GM19023 (cell line): ENCODE measurements at regions not wholly inside any gene's neighbourhood (a gene's known extent, or its start where the extent isn't known, plus 50 kb on each side); places are given as distances from the start of the nearest gene placed in this dataset.
"Not testable (repeated sequence)": the region's sequence is repeated elsewhere in the genome, so short reads cannot be mapped to it uniquely, and the experiment has no call there.

Experiments
- ATAC-seq: cut with Tn5 transposase; IDR thresholded peaks from one replicate; pipeline ENCODE4 v1.9.1; 2021; ENCODE audit warnings: mild to moderate bottlenecking, moderate library complexity; ENCODE audit not compliant: unreplicated experiment

DNA sequence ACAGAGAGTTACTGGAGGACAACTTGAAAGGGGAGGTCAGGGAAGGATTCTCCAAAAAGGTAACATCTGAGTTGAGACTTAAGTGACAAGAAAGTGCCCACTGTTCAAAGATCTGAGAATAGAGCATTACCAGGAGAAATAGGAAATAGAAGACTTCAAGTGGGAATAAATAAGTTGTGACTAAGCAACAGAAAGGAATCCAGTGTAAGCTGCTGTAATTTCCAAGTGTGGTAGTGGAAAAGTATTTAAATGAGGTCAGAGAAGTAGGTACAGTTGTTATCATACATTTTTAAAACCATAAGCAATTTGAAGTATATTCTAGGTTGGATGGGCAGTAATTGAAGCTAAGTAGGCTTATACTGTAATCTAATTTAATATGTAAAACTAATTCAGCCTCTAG lies 211.9 kb downstream of the FBXO8 start:
- no peak for ATAC-seq

DNA sequence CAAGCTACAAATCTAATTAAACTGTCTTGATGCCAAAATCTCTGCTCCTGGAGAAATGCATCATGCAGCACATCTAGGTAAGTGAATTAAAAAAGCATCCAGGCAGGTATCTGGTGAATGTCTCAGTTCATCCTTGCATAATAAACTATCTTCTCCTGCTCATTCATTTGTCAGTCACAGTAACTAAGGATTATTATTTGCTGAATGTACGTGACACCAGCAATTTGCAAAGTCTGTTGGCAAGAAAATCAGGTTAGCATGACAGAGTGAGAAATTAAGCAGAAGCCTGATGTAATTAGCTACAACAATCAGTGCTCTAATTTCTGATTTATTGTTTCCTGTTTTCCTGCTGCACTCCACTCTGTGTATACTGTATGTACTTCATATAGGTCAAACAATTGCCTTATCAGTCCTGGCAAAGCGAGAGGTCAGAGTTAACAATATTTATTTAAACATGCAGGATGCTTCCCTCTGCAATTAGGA lies 213.6 kb downstream of the FBXO8 start:
- no peak for ATAC-seq

DNA sequence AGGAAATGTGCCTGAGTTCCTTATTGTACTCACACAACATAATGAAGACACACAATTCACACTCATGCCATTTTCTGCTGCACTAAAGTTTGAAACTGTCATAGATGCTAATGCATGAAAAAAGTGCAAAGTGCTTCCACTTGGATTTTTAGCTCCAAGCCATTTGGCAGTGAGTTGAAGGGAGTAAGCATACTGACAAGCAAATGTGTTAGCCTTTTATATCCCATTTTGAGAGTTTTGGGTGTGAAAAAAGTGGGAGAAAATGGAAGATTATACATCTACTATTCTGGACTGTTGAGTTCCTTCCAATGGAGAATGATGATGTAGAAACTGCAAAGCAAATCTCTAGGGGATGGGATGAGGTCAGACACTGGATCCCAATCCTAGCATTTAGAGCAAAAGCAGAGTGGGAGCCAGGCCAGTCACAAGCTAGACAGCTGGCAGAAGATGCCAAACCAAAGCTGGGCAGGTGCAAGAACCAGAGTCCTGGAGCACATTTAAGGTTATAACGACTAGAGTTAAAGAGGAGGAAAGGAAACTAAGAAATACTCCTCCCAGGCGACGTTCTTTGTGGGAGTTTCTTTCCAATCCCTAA lies 216.8 kb downstream of the FBXO8 start:
- no peak for ATAC-seq

DNA sequence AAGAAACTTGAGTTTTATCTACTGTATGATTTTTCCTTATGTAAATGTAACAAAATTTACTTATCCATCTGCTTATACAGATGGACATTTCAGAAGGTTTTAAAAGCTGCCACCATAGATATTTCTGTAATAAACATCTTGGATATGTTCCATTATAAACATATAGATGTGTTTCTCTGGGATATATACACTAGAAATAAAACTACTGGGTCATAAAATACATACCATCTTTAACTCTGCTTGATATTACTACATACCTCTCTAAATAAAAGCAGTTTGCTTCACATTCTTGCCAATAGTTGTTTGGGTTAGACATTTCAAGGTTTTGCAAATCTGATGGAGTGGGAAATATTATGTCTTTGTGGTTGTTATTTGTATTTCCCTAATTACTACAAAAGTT lies 220.6 kb downstream of the FBXO8 start:
- ATAC-seq: no peak

DNA sequence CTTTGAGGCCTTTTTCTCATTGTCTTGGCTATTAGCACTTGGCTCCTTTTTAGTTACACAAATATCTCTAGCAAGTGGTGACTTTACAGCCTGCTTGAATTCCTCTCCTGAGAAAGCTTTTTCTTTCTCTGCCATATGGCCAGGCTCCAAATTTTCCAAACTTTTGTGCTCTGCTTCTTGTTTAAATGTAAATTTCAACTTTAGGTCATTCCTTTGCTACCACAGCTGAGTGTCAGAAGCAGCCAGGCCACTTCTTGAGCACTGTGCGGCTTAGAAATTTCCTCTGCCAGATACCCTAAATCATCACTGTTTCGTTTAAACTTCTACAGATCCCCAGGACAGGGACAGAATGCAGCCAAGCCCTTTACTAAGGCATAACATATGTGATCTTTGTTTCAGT lies 222.4 kb downstream of the FBXO8 start:
- no peak for ATAC-seq

DNA sequence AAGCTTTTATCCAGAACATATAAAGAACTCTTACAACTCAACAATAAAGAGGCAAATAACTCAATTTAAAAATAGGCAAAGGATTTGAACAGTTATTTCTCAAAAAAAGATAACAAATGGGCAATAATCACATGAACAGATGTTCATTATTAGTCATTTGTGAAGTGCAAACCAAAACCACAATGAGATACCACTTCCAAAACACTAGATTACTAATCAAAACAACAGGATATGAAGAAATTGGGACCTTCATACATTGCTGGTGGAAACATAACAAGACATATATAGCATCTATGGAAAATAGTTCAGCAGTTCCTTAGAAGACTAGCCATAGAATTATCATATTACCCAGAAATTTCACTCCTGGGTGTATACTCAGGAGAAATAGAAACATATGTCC lies 224.6 kb downstream of the FBXO8 start:
- no peak for ATAC-seq

DNA sequence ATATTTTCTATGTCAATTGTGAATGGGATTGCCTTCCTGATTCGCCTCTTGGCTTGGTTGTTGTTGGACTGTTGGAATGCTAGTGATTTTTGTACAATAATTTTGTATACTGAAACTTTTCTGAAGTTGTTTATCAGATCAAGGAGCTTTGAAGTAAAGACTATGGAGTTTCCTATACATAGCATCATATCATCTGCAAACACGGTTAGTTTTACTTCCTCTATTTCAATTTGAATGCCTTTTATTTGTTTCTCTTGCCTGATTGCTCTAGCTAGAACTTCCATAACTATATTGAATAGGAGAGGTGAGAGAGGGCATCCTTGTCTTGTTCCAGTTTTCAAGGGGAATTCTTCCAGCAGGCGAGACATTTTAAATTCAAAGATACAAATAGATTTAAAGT lies 226.5 kb downstream of the FBXO8 start:
- ATAC-seq: no peak

DNA sequence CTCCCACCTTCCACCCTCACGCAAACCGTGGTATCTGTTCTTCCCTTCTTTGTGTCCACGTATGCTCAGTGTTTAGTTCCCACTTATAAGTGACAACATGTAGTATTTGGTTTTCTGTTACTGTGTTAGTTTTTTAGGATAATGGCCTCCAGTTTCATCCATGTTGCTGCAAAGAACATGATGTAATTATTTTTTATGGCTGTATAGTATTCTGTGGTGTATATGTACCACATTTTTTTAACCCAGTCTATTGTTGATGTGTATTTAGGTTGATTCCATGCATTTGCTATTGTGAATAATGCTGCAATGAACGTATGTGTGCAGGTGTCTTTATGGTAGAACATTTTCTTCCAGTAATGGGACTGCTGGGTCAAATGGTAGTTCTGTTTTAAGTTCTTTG lies 228.1 kb downstream of the FBXO8 start:
- ATAC-seq: no peak

DNA sequence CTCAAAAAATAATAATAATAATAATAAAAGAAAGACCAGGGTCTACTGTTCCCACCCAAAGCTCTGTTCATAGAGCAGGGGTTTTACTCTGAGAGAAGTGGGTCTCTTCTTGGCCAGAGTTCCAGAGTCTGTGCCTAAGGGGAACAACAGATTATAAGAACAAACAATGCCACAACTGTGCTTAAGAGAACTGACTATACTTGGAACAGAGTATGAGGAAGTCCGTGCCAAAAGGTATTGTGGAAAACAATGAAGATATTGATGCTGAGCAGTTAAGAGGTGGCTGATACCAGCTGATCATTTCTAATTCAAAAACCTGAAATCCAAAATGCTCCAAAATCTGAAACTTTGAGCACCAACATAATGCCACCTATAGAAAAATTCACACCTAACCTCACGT lies 229.6 kb downstream of the FBXO8 start:
- ATAC-seq: no peak

DNA sequence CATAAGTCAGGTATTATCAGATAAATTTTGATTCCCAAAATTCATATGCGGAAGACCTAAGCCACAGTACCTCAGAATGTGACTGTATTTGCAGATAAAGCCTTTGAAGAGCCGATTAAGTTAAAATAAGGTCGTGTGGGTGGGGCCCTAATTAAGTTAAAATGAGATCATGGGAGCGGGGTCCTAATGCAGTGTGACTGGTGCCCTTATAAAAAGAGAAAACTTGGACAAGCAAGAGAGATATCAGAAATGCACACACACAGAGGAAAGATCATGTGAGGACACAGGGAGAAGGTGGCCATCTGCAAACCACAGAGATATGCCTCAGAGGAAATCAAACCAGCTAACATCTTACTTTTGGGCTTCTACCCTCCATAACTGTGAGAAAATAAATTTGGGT lies 236.1 kb downstream of the FBXO8 start:
- ATAC-seq: no peak

DNA sequence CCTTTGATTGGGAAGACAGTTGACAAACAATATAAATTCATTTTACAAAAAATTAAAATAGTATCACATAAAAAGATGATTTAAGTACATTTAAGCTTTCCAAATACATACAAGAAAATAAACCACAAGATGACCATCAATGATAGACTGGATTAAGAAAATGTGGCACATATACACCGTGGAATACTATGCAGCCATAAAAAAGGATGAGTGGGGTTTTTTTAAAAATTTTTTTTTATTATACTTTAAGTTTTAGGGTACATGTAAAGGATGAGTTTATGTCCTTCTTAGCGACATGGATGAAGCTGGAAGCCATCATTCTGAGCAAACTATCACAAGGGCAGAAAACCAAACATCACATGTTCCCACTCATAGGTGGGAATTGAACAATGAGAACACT lies 237.6 kb downstream of the FBXO8 start:
- ATAC-seq: not testable (repeated sequence)

DNA sequence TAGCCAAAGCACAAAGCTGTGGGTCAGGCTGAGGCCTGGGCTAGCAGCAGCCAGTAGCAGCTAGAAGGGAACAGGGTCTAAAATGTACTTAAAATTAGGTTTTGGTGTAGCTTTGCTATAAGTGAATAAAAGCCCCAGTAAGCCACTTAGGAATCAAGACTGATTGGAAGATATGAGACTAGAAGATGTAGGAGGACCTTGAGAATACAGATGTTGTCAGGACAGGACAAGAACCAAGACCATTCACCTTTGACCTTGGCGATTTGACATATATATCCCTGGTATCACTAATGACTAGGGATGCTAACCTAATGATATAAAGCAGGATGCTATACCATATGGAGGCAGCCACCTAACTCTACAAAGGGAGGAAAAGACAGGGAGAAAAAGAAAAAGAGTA lies 238.1 kb downstream of the FBXO8 start:
- ATAC-seq: no peak

DNA sequence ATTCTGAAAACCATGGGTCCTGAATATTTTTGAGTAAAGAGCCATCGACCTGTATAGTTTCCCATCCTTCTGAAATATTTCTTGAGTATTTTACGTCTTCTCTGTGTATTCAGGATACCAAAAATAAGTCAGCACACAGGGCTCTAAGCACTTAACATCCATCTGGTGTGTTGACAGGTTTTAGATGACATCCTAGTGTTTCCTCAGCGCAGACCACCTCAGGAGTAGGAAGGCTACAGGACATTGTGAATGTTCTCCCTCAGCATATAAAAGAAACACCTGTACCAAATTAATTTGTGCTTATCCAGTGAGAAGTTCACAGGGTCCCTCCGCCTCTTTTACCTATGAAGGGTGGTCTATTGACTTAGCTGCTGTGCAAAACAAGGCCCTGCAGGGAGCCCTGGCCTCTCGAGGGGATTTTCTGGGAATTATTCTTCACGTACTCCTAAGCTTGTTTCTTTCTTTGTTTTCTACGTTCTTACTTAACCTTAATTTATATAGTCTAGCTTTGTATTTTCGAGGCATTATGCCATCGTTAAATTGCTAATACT lies 241.8 kb downstream of the FBXO8 start:
- ATAC-seq: no peak

DNA sequence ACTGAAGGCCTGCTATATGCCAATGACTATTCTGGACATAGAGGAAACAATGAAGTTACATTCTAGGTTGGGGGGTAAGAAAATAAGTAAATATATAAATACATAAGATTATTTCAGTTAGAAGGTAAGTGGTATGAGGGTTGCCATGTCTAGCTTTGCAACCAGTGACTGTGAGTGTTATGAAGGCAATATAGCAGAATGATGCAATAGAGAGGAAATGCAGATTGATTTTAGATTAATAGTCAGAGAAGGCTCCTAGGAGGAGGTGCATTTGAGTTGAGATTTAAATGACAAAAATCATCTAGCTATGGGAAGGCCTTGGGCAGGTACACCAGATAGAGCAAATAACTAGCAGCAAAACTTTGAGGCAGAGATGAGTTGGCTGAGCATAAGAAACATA lies 243.2 kb downstream of the FBXO8 start:
- ATAC-seq: no peak

DNA sequence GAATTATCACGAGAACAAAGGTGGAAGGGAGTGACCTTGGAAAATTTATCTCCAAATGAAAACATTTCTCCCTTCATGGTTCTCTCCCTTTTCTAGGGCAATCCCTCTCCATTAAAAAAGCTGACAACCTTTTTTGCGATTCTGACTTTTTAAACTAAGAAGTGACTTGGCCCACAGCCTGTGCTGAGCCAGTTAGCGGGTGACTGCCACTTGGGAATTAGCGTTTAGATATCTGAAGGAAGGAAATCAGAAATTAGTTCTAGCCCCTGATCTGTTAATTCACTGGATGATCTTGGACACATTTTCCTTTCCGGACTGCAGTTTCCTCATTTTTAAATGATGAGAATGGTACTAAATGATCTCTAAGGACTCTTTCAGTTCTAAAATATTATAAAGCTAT lies 245.0 kb downstream of the FBXO8 start:
- ATAC-seq: no peak

DNA sequence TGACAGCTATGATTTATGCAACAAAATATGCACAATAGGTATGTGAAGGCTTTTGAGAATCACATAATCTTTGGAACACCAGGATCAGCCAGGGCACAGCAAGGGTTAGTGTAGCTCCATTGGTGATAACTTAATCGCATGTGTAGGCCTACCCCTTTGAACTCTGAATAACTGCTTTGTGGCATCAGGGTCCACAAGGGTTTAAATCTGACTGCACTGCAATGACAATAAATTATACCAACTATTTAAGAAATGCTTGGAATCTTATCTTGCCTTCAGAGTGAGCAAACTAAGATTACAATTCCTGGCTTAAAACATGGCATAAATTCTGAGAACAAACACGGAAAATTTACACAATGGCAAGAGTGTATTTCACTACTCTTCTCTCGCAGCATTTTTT lies 245.8 kb downstream of the FBXO8 start:
- no peak for ATAC-seq

DNA sequence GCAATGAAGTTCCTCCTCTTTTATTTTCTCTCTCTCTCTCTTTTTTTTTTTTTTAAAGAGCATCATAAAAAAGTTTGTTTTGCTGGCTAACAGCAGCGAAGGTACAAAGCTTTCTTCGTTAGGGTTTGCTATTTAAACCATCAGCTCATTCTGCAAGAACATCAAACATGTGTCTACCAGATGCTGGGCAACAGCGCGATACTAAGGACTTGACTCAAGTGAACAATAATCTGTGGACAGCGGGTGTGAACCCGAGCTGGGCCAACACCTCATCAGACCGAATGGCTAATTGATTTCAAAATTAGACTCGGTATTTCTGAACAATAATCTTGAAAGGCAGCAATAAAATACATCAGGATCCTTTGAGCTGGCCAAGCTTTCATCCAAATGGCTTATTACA lies 246.4 kb downstream of the FBXO8 start:
- no peak for ATAC-seq

DNA sequence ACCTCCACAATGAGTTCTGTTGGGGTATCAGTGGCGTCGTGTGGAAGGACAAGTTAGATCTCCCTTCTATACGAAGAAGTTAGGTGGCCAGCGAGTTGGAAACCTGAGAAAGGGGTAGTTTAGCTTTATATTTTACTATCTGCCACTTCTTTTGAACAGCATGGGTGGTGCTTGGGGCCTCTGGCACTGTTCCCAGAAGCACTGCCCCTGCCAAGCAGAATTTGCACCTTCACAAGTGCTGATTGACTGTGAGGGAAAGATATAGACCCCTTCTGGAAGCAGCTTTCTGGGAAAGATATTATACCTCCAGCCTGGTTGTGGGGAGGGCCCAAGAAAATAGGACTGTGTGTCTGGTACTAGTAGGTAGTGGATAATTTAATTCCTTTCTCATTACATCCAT lies 246.9 kb downstream of the FBXO8 start:
- no peak for ATAC-seq

DNA sequence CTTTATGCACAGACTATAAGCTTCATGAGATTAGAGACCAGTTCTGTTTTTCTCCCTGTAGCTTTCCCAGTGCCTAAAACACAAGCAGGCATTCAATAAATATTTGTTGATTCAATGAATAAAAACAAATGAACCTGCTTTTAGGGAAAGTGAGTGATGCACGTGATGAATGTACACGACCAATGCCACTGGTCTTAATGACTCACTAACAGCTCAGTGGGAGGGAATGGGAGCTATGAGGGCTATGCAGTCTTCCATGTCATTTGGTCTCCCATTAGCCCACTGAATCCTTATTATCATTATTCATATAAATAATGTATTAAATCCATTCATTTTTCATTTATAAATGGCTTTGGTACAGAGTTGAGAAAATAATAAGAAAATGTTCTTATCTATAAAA lies 247.4 kb downstream of the FBXO8 start:
- no peak for ATAC-seq

DNA sequence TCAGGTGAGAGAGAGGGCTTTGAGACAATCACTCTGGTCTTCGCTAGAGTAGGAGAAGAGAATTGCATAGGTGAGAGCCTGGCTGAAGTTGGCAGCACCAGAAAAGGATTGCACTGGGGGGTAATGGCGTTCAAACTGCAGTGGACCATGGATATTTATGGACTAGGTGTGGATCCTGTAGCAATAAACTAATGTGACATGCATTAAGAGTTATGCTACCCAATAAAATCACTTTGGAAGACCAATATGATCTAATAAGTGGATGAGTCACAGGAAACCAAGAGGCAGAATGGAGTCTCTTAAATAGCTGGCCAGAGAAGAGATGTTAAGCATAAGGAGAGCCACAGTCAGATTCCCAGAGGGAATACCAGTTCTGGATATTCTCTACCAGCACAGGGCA lies 259.8 kb downstream of the FBXO8 start:
- ATAC-seq: no peak

DNA sequence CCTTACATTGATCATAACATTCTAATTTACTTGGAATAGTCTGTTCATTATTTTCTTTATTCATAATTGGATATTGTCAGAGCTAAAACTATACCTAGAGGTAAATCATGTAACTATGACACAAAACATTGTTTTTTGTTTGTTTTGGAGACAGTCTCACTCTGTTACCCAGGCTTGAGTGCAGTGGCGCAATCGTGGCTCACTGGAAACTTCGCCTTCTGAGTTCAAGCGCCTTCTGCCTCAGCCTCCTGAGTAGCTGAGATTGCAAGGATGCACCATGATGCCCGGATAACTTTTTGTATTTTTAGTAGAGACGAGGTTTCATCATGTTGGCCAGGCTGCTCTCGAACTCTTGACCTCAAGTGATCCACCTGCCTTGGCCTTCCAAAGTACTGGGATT lies 265.2 kb downstream of the FBXO8 start:
- ATAC-seq: no peak

DNA sequence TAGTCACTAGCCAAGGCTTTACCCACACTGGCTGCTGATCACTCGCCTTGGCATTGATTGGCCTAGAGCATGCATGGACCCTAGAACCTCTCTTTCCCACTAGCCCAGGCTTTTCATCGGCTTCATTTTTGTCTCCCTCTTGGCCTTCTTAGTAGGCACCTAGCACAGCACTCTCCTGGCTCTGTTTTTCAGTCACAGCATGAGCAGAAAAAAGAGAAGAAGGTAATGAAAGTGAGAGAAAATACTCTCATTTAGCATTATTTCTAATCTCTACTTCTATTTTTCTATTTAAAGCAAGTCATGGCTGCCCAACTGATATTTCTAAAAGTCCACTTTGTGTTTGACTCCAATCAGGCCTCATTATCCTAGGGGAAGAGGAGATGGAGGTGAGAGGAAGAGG lies 267.2 kb downstream of the FBXO8 start:
- ATAC-seq: no peak

DNA sequence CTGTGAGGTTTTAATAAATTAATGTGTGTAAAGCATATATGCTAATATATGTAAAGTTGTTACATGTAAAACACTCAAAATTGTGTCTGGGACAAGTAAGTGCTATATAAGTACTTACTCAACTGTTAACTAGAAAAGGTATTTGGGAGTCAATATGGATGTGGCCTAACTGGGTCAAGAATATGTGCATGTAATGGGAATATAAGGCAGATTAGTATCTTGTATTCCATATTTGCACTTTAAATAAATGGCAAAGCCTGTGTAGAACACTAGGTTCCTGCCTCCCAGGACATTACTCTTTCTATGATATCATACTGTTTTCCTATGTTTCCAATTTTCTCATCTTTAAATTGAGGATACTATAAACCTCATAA lies 270.6 kb downstream of the FBXO8 start:
- ATAC-seq: no peak
